Suprapubic skin (tissue), 4 donors: ENCODE measurements at regions not wholly inside any gene's neighbourhood (a gene's known extent, or its start where the extent isn't known, plus 50 kb on each side); places are given as distances from the start of the nearest gene placed in this dataset.

Experiments
- DNase-seq, 2 donors: peaks; one replicate each; pipeline ENCODE4 v3.0.0-alpha.2; 2019; ENCODE audit warnings: low spot score in 2 of 2
- H3K27ac ChIP-seq: fragments of 200-600 bp; sonication (generic); one replicate; pipeline ENCODE4 v1.5.1; 2019
- H3K27me3 ChIP-seq: fragments of 200-600 bp; sonication (generic); one replicate; pipeline ENCODE4 v1.5.1; 2019
- H3K36me3 ChIP-seq: fragments of 200-600 bp; sonication (generic); one replicate; pipeline ENCODE4 v1.5.1; 2019
- H3K4me1 ChIP-seq: fragments of 200-600 bp; sonication (generic); one replicate; pipeline ENCODE4 v1.5.1; 2019
- H3K4me3 ChIP-seq: fragments of 200-600 bp; sonication (generic); one replicate; pipeline ENCODE4 v1.5.1; 2019; ENCODE audit warnings: mild to moderate bottlenecking
- H3K9me3 ChIP-seq: fragments of 200-600 bp; sonication (generic); one replicate; pipeline ENCODE4 v1.5.1; 2019
- CTCF ChIP-seq, 2 donors: fragments of 200-600 bp in 1 of 2; fragments of 450-650 bp in 1 of 2; sonication (generic) in 1 of 2; IDR thresholded peaks; one replicate each; pipeline ENCODE4 v1.5.1; 2016 to 2019; ENCODE audit warnings: antibody characterized with exemption in 2 of 2, mild to moderate bottlenecking in 1 of 2, moderate library complexity in 1 of 2
- EP300 ChIP-seq: sonication (generic); formaldehyde crosslinking; IDR thresholded peaks from one replicate; pipeline ENCODE4 v1.6.1; 2017; ENCODE audit warnings: antibody characterized with exemption
- POLR2A ChIP-seq, 2 donors: fragments of 450-650 bp; IDR thresholded peaks; one replicate each; pipeline ENCODE4 v1.6.1; 2017; ENCODE audit warnings: antibody characterized with exemption in 2 of 2, mild to moderate bottlenecking in 2 of 2, moderate library complexity in 2 of 2
- POLR2AphosphoS5 ChIP-seq, 3 donors: sonication (generic); formaldehyde crosslinking; IDR thresholded peaks; one replicate each; pipeline ENCODE4 v1.6.1; 2017; ENCODE audit warnings: antibody characterized with exemption in 3 of 3
- WGBS: methylation state at CpG from one replicate; pipeline ENCODE4 v1.1.5; 2018; 5-methylcytosine and 5-hydroxymethylcytosine counted together

GRCh38 chr12:75964150-75964549 lies 67.4 kb downstream of the PHLDA1 start:
- H3K4me3 ChIP-seq, result no peak overlapping the region
- H3K4me1 ChIP-seq, result peaks cover 6% of the 10 kb centered on the region
- WGBS, result 65% methylated on average over 1 of the region's 1 CpG
- H3K27me3 ChIP-seq, result no peaks in the 10 kb centered on the region
- no peak overlapping the region for H3K27ac ChIP-seq
- no peaks in the 10 kb centered on the region for H3K9me3 ChIP-seq
- TF ChIP-seq EP300 (no peak), POLR2AphosphoS5 (IDR thresholded peaks at IDR 0.05) (no peak), CTCF (IDR thresholded peaks at IDR 0.05) (no peak), POLR2A (IDR thresholded peaks at IDR 0.05) (no peak)
- no peak for DNase-seq
- H3K36me3 ChIP-seq, result no peaks in the 10 kb centered on the region

- no peak overlapping the region for H3K27ac ChIP-seq
- TF ChIP-seq POLR2A (IDR thresholded peaks at IDR 0.05), result no peak
- no peak for TF ChIP-seq CTCF (IDR thresholded peaks at IDR 0.05)
- TF ChIP-seq POLR2AphosphoS5 (IDR thresholded peaks at IDR 0.05), result no peak
- no peak for TF ChIP-seq EP300
- H3K9me3 ChIP-seq, result no peaks in the 10 kb centered on the region
- no peaks in the 10 kb centered on the region for H3K27me3 ChIP-seq
- WGBS, result 70% methylated on average over 4 of the region's 4 CpGs
- DNase-seq, result no peak
- no peaks in the 10 kb centered on the region for H3K36me3 ChIP-seq
- H3K4me3 ChIP-seq, result no peak overlapping the region
- H3K4me1 ChIP-seq, result peaks cover 6% of the 10 kb centered on the region
Observed at GRCh38 chr12:75961878-75962277, 69.7 kb downstream of the PHLDA1 start.

GRCh38 chr12:75960954-75961661 lies 70.5 kb downstream of the PHLDA1 start:
- TF ChIP-seq EP300, result no peak
- TF ChIP-seq POLR2A (IDR thresholded peaks at IDR 0.05), result no peak
- no peak for TF ChIP-seq POLR2AphosphoS5 (IDR thresholded peaks at IDR 0.05)
- no peak for TF ChIP-seq CTCF (IDR thresholded peaks at IDR 0.05)
- WGBS, result 97% methylated on average over 6 of the region's 6 CpGs
- H3K27ac ChIP-seq, result no peak overlapping the region
- H3K4me3 ChIP-seq, result no peak overlapping the region
- H3K36me3 ChIP-seq, result no peaks in the 10 kb centered on the region
- no peaks in the 10 kb centered on the region for H3K27me3 ChIP-seq
- DNase-seq, result no peak
- H3K9me3 ChIP-seq, result no peaks in the 10 kb centered on the region
- H3K4me1 ChIP-seq, result peaks cover 6% of the 10 kb centered on the region

- DNase-seq, result no peak
- Histone ChIP-seq H3K36me3 (no peaks in the 10 kb centered on the region), H3K27ac (no peak overlapping the region), H3K27me3 (no peaks in the 10 kb centered on the region), H3K4me1 (peaks cover 6% of the 10 kb centered on the region), H3K9me3 (no peaks in the 10 kb centered on the region), H3K4me3 (no peak overlapping the region)
- TF ChIP-seq EP300, result no peak
- TF ChIP-seq CTCF (IDR thresholded peaks at IDR 0.05), result no peak
- no peak for TF ChIP-seq POLR2A (IDR thresholded peaks at IDR 0.05)
- TF ChIP-seq POLR2AphosphoS5 (IDR thresholded peaks at IDR 0.05), result no peak
- WGBS, result 58% methylated on average over 6 of the region's 6 CpGs
Observed at GRCh38 chr12:75960086-75960910, 71.3 kb downstream of the PHLDA1 start.

- Histone ChIP-seq H3K27ac (no peak overlapping the region), H3K4me3 (no peak overlapping the region), H3K27me3 (no peaks in the 10 kb centered on the region), H3K36me3 (no peaks in the 10 kb centered on the region), H3K4me1 (peaks cover 6% of the 10 kb centered on the region), H3K9me3 (no peaks in the 10 kb centered on the region)
- DNase-seq, result no peak
- TF ChIP-seq POLR2A (IDR thresholded peaks at IDR 0.05) (no peak), EP300 (no peak), CTCF (IDR thresholded peaks at IDR 0.05) (no peak), POLR2AphosphoS5 (IDR thresholded peaks at IDR 0.05) (no peak)
- WGBS, result 38% methylated on average over 2 of the region's 2 CpGs
Observed at GRCh38 chr12:75959506-75959905, 72.1 kb downstream of the PHLDA1 start.
